Panc1 (cell line): ENCODE measurements at regions not wholly inside any gene's neighbourhood (a gene's known extent, or its start where the extent isn't known, plus 50 kb on each side); places are given as distances from the start of the nearest gene placed in this dataset.

Experiments used
- ATAC-seq: fragments of 200-7000 bp; cut with Tn5 transposase; 2 replicates; pipeline ENCODE4 v1.9.1; 2020; ENCODE audit warnings: mild to moderate bottlenecking, moderate library complexity
- BruUV-seq: library from RNA; stranded (reverse); fragments of 400-500 nt; replicated peaks from 2 replicates; lab custom pipeline; 2021; lab: Mats Ljungman, UMichigan
- CTCF ChIA-PET: fragments of 300-600 bp; sonication (Branson Sonifier 250); formaldehyde crosslinking; loops from one replicate; lab custom pipeline; 2022; ENCODE audit warnings: antibody characterized with exemption; lab: Charles Lee
- POLR2A ChIA-PET: fragments of 300-600 bp; sonication (Branson Sonifier 250); formaldehyde crosslinking; loops from one replicate; lab custom pipeline; 2022; ENCODE audit warnings: antibody characterized with exemption; lab: Charles Lee
- DNase-seq: peaks from one replicate; pipeline ENCODE4 v3.0.0-alpha.2; 2010; ENCODE audit warnings: low read depth, low spot score
- H3K27ac ChIP-seq: 2 replicates; pipeline ENCODE4 v1.5.1; 2011; ENCODE audit warnings: mild to moderate bottlenecking, low read length, inconsistent platforms
- H3K27me3 ChIP-seq: fragments of 200-500 bp; sonication (Bioruptor generic); 2 replicates; pipeline ENCODE4 v1.6.0; 2014; ENCODE audit warnings: low read length, inconsistent platforms; ENCODE audit not compliant: control insufficient read depth, insufficient read depth
- H3K36me3 ChIP-seq: fragments of 200-500 bp; sonication (Bioruptor generic); 2 replicates; pipeline ENCODE4 v1.5.1; 2014; ENCODE audit warnings: inconsistent platforms, mild to moderate bottlenecking, low read length, moderate library complexity; ENCODE audit not compliant: control insufficient read depth, insufficient read depth
- H3K4me1 ChIP-seq: 2 replicates; pipeline ENCODE4 v1.5.1; 2011; ENCODE audit warnings: inconsistent platforms, mild to moderate bottlenecking, low read length, moderate library complexity; ENCODE audit not compliant: control insufficient read depth, insufficient read depth
- H3K4me3 ChIP-seq, 2 experiments: 2 replicates each; pipeline ENCODE4 v1.5.1; 2011 to 2012; ENCODE audit warnings: low read depth in 2 of 2, low read length in 2 of 2, mild to moderate bottlenecking in 2 of 2, inconsistent platforms in 1 of 2, moderate library complexity in 1 of 2
- H3K9me3 ChIP-seq: fragments of 200-500 bp; sonication (Bioruptor generic); 2 replicates; pipeline ENCODE4 v1.5.1; 2014; ENCODE audit warnings: low read depth, mild to moderate bottlenecking, inconsistent platforms, low read length, moderate library complexity; ENCODE audit not compliant: control insufficient read depth, insufficient read depth
- POLR2AphosphoS5 ChIP-seq: IDR thresholded peaks from 2 replicates; pipeline ENCODE4 v1.6.1; 2012; ENCODE audit warnings: mild to moderate bottlenecking, low read depth, low read length, moderate library complexity
- REST ChIP-seq, 2 experiments: IDR thresholded peaks; 2 replicates each; pipeline ENCODE4 v1.6.1; 2011 to 2012; ENCODE audit warnings: low read depth in 2 of 2, control low read depth in 1 of 2, low read length in 1 of 2, mild to moderate bottlenecking in 1 of 2, moderate library complexity in 1 of 2; ENCODE audit not compliant: insufficient read depth in 1 of 2
- SIN3A ChIP-seq: IDR thresholded peaks from 2 replicates; pipeline ENCODE4 v1.6.1; 2012; ENCODE audit warnings: low read depth, mild to moderate bottlenecking, low read length, moderate library complexity, borderline replicate concordance; ENCODE audit not compliant: insufficient read depth
- TCF7L2 ChIP-seq: IDR thresholded peaks from 2 replicates; pipeline ENCODE4 v1.6.1; 2011; ENCODE audit warnings: mild to moderate bottlenecking, low read depth, low read length, inconsistent platforms
- in situ Hi-C: cut with HindIII; loops from 2 replicates; pipeline ENCODE4 v1.10.0; 2016; ENCODE audit warnings: low sequenced_read_pairs, low pct_unique_long_range_greater_than_20kb
- intact Hi-C: fragments of 100-400 bp; cut with micrococcal nuclease; formaldehyde crosslinking; loops from one replicate; pipeline ENCODE4 v1.10.0; 2022; ENCODE audit not compliant: unreplicated experiment
- TF ChIP-seq, protein P1 (sequence below): fragments of 450-650 bp; IDR thresholded peaks from 2 replicates; pipeline ENCODE4 v1.5.1; 2017; ENCODE audit warnings: mild to moderate bottlenecking

DNA sequence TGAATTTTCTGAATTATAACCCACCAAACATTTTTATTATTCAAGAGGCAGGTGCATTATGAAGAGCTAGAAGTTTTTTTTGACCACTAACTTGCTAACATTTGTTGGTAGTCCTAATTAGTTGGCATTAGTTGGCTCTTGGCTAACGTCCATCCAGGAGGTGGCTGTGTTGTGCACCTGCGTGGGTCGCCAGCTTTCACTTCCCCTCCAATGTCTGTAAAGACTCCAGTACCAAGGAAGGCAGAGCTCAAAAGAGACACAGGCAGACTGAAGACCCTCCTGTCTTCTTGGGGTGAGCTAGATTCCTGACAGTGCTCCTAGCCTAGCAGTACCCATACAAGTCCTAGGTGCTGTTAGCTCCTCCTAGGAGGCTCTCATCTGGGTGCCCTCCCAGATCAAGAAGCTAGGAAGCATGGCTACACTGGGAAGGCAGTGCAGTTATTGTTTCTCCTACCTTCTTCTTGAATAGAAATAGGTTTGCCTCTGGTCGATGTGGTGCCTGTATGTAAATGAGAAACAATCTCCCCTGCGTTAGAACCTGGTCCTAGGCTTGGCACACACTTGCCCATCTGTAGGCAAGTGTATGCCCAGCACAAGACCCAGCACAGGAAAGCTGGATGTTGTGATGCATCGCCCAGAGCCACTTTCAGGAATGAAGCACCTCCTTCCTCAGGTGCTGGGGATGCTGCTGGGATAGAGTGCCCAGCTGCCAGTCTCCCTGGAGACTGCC is 190.9 kb downstream of the ICE1 start:
- in situ Hi-C loops, result no loop called here
- Histone ChIP-seq H3K27me3 (no peaks in the 10 kb centered on the region), H3K4me1 (no peaks in the 10 kb centered on the region), H3K9me3 (no peaks in the 10 kb centered on the region), H3K36me3 (no peaks in the 10 kb centered on the region), H3K27ac (no peak overlapping the region), H3K4me3 (no peak overlapping the region)
- CTCF ChIA-PET, result interaction anchor here (0.7 kb wide), 1 partner anchor 772 kb away, joined by 5 read pairs; no protein-coding TSS in a partner anchor
- no TSS peak for BruUV-seq
- ATAC-seq, result no peak
- intact Hi-C loops, result no loop called here
- DNase-seq, result no peak
- TF ChIP-seq REST (IDR thresholded peaks at IDR 0.05; ENCODE audit: insufficient read depth in 1 of 2, low read depth in 2 of 2, low read length in 1 of 2) (no peak), SIN3A (no peak), TCF7L2 (no peak), POLR2AphosphoS5 (no peak)
- TF ChIP-seq, protein P1, sequence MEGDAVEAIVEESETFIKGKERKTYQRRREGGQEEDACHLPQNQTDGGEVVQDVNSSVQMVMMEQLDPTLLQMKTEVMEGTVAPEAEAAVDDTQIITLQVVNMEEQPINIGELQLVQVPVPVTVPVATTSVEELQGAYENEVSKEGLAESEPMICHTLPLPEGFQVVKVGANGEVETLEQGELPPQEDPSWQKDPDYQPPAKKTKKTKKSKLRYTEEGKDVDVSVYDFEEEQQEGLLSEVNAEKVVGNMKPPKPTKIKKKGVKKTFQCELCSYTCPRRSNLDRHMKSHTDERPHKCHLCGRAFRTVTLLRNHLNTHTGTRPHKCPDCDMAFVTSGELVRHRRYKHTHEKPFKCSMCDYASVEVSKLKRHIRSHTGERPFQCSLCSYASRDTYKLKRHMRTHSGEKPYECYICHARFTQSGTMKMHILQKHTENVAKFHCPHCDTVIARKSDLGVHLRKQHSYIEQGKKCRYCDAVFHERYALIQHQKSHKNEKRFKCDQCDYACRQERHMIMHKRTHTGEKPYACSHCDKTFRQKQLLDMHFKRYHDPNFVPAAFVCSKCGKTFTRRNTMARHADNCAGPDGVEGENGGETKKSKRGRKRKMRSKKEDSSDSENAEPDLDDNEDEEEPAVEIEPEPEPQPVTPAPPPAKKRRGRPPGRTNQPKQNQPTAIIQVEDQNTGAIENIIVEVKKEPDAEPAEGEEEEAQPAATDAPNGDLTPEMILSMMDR, result no peak
- POLR2A ChIA-PET, result no interaction called here

DNA sequence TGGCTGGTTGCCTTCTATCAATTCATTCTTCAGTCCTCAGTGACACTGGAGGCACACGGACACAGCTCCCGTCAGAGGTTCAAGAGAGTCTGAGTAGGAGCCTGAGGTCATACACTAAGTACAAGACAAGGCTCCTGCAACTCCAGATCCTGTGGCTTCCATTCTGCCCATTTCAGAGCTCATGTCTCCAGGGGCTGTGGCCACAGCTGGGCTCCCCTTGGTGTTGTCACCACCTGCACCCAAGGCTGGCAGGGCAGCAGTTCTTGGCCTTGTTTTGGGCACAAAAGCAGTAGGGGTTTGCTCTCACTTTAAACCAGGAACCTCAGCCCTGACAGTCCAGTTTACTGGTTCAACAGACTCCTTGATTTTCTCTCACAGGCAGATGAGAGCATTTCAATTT is 189.6 kb downstream of the ICE1 start:
- Histone ChIP-seq H3K4me3 (no peak overlapping the region), H3K27ac (no peak overlapping the region), H3K9me3 (no peaks in the 10 kb centered on the region), H3K36me3 (no peaks in the 10 kb centered on the region), H3K27me3 (no peaks in the 10 kb centered on the region), H3K4me1 (no peaks in the 10 kb centered on the region)
- DNase-seq, result no peak
- CTCF ChIA-PET, result interaction anchor here (0.7 kb wide), 1 partner anchor 175 kb away, joined by 3 read pairs; no protein-coding TSS in a partner anchor
- in situ Hi-C loops (no loop called here), intact Hi-C loops (no loop called here)
- TF ChIP-seq TCF7L2 (no peak), POLR2AphosphoS5 (no peak), REST (IDR thresholded peaks at IDR 0.05; ENCODE audit: insufficient read depth in 1 of 2, low read depth in 2 of 2, low read length in 1 of 2) (no peak), SIN3A (no peak)
- TF ChIP-seq, protein P1, result no peak
- ATAC-seq, result no peak
- no TSS peak for BruUV-seq
- POLR2A ChIA-PET, result no interaction called here
